NCI-H1417 treated with DMSO at 0.1 percent for 48 hours (cell line): ENCODE measurements at regions not wholly inside any gene's neighbourhood (a gene's known extent, or its start where the extent isn't known, plus 50 kb on each side); places are given as distances from the start of the nearest gene placed in this dataset.

Experiments used
- DNase-seq: peaks from one replicate; lab custom pipeline; 2025; lab: John Stamatoyannopoulos, UW

DNA sequence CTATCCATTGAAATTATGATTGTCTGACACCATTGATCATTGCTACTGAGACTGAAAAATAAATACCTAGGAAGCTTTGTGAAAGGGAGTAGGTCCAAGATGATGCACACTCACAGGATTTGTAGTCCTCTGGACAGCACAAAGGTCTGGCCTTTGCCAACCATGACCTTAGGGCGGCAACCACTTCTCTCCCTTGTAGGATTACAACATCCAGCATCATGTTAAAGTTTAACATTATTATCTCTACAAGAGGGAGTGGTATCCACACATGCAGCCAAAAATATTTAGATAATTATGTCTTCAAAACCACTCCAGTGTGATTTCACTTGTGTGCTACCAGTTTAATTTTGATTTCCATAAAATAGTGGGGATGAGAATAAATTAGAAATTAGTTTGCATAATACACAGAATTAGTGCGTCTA is 51.1 kb upstream of the NHSL1 start:
- no peak for DNase-seq

DNA sequence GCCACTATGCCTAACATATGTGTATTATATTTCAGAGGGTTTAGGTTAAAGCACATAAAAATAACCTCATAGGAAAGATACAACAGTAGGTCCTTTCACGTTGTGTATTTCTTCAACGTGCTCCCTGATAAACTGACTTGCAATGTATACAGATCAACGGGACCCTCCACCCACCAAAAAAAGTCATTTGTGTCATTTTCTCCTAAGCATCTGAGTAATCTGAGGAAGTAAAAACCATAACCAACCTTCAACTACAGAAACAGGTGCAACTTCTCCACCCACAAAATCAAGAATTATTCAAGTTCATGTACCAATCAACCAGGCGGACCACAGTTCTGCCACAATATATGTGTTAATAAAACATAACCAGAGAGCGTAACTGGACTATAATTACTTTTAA is 54.9 kb upstream of the NHSL1 start:
- DNase-seq, result no peak

DNA sequence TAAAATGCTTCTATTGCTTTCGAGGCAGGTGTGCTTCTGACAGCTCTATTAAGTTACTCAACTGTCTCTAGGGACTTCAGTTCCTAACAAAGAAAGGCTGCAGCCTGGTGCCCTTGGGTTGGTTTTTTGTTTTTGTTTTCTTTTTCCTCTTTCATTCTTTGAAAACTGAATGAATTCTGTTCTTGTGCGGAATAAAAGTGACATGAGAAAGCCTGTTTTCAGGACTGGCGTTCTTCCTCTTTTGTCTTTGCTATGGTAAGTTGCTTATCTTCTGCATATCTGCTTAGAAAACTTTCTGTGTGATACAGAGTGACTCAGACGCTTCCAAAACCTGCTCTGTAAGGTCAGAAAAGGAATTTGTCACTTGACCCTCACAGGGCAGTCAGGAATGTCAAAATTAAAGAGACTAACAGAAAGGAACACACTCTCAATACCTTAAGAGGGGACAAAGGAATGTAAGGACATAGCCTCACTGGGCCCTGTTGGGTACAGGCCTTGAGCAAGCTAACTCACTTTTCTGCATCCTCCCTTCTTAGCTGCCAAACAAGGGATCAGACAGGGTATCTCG is 56.2 kb upstream of the NHSL1 start:
- no peak for DNase-seq

DNA sequence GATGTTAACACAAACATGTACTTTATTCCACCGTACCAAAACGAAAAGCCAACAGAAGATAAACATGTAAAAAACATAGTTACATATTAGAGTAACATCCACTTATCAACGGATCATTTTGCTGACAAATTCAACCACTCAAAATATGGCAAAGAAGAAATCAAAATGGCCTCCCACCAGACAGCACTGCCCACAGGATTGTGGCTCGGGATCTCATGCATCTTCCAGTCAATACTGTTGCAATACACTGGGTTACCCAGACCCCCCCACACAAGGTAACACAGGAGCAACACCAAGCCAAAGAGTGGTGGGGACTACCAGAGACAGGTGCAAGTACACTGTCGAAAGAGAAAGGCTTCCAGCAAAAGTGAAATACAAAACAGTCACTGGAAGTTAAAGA is 57.9 kb upstream of the NHSL1 start:
- no peak for DNase-seq

DNA sequence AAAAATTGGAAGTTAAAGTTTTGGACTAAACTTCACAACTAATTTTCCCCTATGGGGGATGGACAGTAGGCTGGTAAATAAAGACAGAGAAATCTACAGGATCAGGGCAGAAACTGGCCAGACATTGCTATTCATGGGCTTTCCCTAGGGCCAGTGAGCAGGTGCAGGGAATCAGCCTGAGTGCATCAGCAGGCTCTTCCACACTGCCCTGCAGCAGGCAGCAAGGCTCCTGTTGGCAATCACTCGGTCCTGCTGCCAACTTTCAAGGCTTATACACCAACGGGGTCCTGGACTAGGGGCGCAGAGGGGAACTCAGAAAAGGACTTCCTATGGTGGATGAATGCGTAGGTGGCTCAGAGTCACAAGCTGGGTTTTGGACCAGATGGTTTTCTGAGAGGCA is 59.8 kb upstream of the NHSL1 start:
- no peak for DNase-seq

DNA sequence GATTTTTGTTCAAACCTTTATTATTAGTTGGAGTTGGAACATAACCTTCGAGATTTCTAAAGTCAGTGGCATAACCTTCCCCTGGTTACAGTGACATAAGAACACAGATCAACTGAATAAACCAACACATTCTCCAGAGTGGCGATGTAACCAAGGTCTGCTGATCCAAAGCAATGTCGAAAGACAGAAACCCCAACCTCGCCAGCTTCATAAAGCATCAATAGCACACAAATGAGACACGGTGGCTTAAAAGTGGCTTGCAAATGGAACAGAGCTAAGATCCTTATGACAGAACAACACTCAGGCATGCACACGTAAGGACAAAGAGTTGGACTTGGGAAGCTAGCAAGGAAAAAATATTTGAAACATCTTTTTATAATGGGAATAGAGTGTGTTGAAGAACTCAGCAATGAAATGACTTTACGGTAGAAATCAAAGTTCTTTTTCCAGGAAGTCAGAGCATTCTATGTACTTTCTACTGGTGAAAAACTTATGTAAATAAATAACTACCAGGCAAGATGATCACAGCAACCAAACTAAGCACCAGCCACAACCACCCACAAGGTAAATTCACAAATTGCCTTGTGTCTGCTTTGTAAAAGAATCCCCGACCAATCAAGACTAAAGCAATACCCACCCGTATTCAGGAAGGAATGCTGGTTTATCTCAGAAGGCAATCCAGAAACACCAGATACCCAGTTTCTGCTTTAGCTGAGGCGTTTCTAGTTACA is 61.0 kb upstream of the NHSL1 start:
- no peak for DNase-seq

DNA sequence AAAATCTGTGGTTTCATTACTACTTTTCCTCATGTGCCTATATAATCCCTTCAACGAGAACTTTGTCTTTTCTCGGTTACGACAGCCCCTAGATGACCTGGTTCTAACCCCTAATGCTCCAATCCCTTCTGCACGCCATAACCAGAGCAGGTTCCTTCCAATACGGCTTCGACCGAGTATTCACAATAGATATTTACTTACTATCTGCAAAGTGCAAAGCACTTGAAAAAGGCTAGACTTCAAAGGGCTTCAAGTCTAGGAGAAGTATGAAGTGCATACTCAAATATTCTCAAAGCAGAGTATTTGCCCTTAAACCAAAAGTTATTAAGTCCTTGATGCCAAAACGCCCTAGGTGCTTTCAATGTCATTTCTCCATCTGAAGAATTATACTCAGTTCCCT is 63.4 kb upstream of the NHSL1 start:
- no peak for DNase-seq

DNA sequence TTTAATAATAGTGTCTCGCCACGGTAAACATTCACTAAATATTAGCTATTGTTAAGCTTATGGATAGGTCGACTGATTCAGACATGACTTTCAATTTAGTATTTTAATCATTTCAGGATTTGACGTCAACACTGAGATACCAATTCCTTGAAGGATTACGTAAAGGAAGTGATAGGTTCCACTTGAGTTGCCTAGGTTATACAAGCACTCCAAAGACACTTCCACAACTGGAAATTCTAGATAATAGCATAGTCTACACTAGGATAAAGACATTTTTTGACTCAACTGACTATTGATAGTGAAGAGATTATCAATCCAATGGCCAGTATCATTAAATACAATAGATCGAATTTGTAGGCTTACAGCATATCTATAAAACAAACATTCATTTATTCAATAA is 63.9 kb upstream of the NHSL1 start:
- DNase-seq, result no peak

DNA sequence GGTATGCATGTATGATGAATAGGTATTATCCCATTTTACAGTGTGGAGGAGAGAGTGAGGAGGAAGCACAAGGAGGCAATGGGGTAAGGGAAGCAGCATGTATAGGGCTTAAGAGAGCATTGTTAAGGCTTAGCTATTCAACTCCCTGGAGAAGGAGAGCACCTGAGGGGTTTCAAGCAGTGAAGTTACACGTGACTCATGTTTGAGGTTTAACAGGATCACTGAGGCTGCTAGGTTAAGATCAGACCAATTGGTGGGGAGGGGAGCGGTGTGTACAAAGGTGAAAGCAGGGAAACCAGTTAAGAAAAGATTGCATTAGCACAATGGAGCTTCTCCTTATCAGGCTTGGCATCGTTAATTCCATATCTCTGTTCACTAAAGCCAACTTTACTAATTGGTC is 64.4 kb upstream of the NHSL1 start:
- DNase-seq, result no peak

DNA sequence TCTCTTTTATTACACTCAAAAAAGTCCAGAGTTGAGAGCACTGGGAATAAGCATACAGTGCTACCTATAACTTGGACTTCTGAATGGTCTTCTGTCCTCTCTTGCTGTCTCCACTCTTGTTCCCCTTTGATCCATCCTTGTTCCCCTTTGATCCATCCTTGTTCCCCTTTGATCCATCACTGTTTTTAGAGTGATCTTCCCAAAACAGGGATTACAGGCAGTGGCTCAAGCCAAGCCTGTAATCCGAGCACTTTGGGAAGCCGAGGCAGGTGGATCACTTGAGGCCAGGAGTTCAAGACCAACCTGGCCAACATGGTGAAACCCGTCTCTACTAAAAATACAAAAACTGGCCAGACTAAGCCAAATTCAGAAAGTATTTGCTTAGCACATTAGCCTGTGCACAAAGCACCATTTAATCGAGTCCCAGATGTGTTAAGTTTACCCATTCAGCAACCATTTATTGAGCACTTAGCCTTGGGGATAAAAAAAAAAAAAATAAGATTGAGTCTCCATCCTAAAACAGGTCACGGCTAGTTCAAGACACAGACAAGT is 65.0 kb upstream of the NHSL1 start:
- DNase-seq, result no peak

DNA sequence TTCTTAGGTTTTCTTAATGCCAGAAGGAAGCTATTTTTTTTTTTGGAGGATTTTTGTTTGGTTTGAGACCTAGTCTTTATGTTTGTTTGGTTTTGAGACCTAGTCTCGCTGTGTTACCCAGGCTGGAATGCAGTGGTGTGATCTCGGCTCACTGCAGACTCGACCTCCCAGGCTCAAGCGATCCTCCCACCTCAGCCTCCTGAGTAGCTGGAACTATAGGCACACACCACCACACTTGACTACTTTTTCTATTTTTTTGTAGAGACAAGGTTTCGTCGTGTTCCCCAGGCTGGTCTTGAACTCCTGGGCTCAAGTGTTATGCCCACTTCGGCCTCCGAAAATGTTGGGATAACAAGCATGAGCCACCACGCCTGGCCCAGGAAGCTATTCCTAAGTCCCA is 67.8 kb upstream of the NHSL1 start:
- DNase-seq, result no peak

DNA sequence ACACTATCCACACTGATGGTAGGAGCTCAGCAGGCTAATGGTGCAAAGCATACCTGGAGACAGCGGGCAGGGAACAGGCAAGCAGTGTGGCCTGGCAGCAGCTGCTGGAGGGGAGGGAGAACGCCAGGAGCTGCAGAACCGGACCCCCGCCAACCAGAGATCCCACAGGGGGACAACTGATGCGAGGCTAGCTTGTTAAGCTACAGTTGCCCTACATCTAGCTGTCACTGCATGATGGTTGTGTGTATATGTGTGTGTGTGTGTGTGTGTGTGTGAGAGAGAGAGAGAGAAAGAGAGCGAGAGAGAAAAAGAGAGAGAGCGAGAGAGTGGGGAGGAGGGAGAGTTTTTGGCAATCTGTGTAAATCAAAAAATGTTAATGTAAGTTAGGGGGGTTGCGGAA is 69.7 kb upstream of the NHSL1 start:
- no peak for DNase-seq

DNA sequence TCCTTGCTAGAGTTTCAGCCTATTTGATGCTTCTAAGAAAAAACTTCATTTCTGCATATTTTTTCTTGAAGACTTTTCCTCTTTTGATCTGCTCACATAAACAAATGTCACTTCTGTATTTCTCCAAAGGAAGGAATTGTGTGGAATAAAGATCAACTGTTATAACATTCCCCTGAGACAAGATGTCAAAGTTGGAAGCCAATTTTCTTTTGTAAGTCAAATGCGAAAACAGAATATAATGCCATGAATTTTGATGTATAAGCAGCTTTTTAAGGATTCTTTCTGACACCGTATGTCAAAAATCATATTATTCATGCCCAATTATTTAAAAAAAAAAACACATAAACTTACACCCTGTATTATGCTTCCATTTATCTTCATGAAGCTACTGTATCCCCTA is 70.3 kb upstream of the NHSL1 start:
- DNase-seq, result no peak

DNA sequence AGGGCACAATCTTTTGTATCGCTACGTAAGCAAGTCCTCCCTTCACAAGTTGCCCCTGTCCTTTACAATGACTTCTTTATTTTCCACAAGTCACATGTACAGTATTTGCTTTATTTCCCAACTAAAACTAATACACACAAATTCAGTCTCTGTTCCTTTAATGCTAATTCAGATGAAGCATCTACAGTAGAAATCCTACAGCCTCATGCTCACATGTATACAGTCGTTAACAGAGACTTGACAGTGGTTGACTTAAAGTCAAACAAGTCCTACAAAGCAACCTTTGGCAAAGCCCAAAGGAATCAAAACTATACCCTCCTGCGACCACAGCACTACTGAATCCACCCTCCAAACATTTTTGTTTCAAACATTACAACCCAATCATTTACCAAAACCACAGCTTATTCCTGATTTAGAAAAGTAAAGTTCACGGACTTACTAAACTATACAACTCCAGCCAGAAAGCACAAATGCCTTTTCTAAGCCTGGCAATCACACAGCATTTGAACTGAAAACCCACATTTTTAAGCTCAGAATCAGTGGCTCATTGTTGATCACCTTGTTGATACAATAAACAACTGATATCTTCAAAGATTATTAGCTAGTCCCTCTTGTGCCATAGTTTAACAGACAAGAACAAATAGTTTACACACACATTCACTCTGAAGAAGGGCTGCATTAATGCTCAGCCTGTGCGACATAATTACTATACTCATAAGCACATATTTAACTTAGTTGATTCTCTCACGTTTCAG is 70.9 kb upstream of the NHSL1 start:
- DNase-seq, result no peak

DNA sequence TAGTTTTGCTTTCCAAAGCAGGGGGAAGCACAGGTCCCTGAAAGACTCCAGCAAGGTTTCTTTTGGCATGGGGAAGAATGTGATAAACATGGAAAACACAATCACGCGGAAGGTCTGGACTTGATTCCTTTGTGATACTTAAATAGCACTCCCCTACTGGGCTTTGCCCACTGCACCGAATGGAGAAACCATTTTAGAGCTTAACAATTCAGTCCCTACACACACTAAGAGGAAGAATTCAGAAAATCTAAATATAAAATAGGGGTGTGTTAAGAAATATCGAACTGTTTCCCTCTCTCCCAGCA is 71.4 kb upstream of the NHSL1 start:
- no peak for DNase-seq

DNA sequence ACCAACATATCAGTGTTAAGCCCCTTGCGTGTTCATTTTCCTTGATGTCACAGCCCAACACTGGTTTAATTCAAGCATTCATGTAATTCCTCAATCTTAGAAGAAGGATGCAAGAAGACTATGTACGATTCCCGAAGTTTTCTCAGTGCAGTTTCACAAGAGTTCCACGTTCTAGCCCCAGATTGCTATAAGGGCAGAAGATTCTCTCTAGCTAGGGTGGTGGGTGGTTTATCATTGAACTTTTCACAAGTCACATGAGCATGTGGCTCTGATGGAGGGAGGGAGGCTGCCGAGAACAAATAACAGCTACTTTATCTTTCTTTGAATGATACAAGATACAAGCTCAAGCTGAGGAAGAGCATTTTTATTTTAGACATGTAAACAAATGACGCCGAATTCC is 71.9 kb upstream of the NHSL1 start:
- no peak for DNase-seq

DNA sequence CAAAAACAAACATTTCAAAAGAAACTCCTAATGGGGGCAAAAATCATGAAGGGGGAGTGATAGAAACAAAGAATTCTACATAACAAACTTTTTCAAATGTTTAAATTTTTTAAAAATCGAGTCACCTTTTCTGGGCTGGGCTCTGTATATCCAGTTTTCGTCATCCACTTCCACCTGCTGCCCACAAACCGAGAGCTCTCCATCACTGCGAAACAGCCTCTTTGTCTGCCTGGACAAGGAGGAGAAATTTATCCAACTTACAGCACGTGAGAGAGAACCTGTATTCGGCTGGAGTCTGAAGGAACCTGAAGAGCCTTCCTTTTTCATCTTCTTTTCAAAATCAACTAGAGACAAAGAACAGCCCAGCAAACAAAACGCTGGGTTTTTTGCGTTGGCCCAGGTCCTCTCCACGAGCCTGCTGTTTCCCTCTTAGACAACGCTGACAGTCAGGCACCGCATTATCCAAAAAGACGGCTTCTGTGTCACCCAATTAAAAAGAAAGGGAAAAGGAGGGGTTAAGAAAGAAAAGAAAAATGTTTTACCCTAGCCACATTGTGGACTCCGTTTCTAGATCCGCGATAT is 72.4 kb upstream of the NHSL1 start:
- DNase-seq, result no peak

DNA sequence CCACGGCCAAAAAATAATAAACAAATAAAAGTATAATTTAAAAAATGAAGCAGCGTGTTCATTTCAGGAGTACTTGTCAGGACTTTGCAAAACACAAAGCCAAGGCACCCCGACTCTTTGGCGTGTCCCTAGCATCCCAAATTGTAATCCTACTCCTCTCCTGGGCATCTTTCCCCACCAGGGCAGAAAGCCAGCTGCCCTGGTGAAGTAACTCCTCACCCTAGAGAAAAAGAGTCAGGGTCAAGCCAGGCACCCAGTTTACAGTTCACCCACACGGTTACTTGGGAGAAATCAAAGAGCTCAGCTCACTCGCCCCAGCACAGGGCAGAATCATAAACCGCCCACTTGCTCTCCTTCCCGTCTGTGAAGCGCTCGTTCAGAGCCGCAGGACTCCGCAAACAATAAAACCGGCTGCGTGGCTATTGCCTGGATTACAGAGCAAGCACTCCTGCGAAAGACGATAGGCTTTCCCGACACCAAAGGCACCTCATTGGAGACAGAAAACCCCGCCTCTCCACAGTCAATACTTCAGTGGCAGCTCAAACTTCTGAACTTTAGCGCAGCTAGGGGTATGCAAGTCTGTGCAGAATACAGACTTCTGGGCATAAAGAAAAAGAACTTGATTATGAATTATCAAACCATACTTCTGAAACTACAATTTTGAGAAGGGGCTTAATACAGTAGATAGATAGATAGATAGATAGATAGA is 73.0 kb upstream of the NHSL1 start:
- DNase-seq, result peak; percentile 81

DNA sequence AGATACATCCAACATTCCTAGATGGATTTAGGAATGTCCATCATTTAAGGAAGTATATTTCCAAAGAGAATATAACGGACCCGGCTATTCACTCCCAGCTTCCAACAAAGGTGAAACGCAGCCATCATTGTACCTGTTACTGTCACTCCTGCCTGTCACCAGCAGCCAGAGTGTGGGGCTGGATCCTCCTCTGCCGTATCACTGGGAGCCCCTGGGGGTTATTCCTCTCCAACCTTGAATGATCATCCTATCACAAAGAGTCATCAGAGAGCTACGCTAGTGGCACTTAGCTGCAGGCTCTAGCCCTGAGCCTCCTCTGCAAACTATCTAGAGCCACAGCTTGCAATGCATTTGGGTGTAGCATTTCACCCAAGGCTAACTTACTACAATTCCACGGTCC is 73.6 kb upstream of the NHSL1 start:
- no peak for DNase-seq

DNA sequence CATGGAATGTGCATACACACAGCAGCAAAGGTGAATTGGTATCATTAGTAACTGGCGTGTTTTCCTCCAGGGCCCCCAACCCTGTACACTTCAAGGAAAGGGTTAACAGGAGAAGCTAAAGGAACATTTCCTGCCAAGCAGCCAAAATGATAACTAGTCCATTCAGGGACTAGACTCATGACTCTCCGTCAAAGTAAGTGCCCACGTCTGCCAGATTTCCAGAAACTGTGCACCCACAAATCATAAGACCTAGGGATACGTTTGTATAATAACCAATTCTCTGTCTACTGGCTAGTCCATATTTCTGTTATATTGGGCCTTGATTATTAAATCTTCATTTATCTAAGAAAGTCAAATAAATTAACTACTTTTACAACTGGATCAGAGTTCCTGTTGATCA is 76.0 kb upstream of the NHSL1 start:
- DNase-seq, result no peak

DNA sequence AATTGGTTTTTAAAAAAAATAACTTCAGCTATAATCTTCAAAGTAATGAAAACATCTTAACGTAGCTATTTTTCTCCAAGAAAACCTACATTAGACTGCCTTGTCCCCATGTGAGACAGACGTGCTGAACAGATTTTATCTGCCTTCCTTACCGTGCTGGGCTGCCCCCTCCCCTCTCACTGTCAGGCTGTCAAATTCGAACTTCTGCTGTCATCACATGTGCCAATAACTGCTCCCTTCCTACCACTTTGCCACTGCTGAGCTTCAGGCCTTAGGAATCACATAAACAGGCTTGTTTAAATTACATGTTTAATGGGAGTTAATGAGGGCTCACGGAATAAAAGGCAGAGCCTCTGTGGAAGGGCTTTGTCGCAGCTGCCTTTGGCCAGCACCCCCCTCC is 77.0 kb upstream of the NHSL1 start:
- peak; percentile 94 for DNase-seq

DNA sequence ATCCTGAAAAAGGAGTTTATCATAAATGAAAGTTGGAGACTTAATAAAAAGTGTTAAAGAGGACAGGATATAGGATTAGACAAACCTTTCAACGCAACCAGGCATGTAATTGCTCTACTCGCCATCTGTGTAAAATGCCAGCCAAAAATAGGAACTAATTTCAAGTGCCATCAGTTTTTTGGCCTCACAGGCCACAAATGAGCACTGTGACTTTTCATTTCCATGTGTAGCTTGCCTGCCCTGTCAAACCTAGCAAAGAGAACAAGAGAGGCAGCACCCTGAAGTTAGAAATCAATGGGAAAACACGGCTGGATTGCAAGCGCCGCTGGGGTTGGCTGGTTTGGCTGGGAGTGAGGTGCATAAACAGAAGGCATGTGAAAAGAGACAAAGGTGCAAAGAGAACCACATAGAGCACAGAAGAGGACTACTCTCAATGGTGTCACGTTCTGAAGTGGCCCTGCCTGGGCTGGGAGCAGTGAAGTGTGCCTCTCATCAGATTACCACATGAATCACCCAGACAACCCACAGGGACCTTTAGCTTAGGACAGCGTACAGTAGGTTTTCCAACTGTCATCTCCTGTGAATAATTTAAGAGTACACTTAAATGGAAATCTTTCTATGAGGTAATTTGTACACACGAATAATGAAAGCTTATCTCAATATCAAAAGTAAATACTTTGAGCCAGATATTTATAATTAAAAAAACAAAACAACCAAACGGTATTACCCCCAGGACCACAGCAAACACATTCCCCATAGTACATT is 78.0 kb upstream of the NHSL1 start:
- peak; percentile 81 for DNase-seq
